Ishikawa (cell line): ENCODE measurements at regions not wholly inside any gene's neighbourhood (a gene's known extent, or its start where the extent isn't known, plus 50 kb on each side); places are given as distances from the start of the nearest gene placed in this dataset.

ENCODE experiments used
- CEBPB ChIP-seq: IDR thresholded peaks from 2 replicates; pipeline ENCODE4 v1.6.1; 2012
- CREB1 ChIP-seq: IDR thresholded peaks from 2 replicates; pipeline ENCODE4 v1.6.1; 2012; ENCODE audit warnings: low read depth
- EP300 ChIP-seq: IDR thresholded peaks from 2 replicates; pipeline ENCODE4 v1.6.1; 2012; ENCODE audit warnings: borderline replicate concordance
- FOXM1 ChIP-seq: IDR thresholded peaks from 2 replicates; pipeline ENCODE4 v1.6.1; 2012; ENCODE audit warnings: low read depth, borderline replicate concordance
- NFIC ChIP-seq: IDR thresholded peaks from 2 replicates; pipeline ENCODE4 v1.6.1; 2012
- RAD21 ChIP-seq: IDR thresholded peaks from 2 replicates; pipeline ENCODE4 v1.6.1; 2012; ENCODE audit warnings: low read depth
- TAF1 ChIP-seq: IDR thresholded peaks from 2 replicates; pipeline ENCODE4 v1.6.1; 2012; ENCODE audit warnings: low read depth, mild to moderate bottlenecking
- TCF12 ChIP-seq: IDR thresholded peaks from 2 replicates; pipeline ENCODE4 v1.6.1; 2012; ENCODE audit warnings: low read depth
- TEAD4 ChIP-seq: IDR thresholded peaks from 2 replicates; pipeline ENCODE4 v1.6.1; 2012
- YY1 ChIP-seq: IDR thresholded peaks from 2 replicates; pipeline ENCODE4 v1.6.1; 2012; ENCODE audit warnings: low read depth
- ZBTB7A ChIP-seq: IDR thresholded peaks from 2 replicates; pipeline ENCODE4 v1.6.1; 2012; ENCODE audit warnings: low read depth
- TF ChIP-seq, protein P1 (sequence below): IDR thresholded peaks from 2 replicates; pipeline ENCODE4 v1.6.1; 2012; ENCODE audit warnings: low read depth, mild to moderate bottlenecking
- TF ChIP-seq, protein P2 (sequence below): IDR thresholded peaks from 2 replicates; pipeline ENCODE4 v1.6.1; 2012
- TF ChIP-seq, protein P3 (sequence below): IDR thresholded peaks from 2 replicates; pipeline ENCODE4 v1.6.1; 2012

DNA sequence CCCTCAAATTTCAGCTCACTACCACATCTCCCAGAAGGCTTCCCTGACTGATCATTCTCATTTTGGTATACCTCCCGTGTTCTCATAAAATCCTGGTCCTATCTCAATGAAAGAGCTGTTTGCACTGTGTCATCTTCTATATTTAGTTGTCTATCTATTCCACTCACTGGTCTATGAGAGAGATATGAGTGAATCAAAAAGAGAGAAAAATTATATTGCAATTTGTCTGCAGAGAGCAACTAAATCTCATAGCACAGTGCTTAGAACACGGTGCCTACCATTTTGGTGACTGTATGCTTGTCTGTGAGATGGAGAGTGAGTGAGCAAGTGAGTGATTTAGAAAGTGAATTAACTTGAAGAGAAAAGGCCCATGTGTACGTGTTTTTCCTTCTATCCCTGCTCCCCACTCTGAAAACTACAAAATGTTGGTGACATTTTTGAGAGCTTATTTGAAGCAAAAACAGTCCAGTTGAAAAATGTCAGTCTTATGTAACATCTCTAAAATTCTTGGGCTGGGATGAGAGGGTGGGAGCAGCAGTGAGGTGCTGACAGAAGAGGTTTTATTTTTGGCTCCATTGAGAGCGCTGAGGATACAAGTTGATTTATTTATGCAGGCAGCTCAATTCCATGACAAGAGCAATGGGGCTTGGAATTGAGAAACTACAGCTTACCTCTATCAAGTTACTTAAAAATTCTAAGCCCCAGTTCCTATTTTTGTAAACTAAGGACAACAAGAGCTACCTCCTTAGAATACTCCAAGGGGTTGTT, 373.5 kb upstream of the CHST9 start:
- TF ChIP-seq YY1, result no peak
- TF ChIP-seq, protein P1, sequence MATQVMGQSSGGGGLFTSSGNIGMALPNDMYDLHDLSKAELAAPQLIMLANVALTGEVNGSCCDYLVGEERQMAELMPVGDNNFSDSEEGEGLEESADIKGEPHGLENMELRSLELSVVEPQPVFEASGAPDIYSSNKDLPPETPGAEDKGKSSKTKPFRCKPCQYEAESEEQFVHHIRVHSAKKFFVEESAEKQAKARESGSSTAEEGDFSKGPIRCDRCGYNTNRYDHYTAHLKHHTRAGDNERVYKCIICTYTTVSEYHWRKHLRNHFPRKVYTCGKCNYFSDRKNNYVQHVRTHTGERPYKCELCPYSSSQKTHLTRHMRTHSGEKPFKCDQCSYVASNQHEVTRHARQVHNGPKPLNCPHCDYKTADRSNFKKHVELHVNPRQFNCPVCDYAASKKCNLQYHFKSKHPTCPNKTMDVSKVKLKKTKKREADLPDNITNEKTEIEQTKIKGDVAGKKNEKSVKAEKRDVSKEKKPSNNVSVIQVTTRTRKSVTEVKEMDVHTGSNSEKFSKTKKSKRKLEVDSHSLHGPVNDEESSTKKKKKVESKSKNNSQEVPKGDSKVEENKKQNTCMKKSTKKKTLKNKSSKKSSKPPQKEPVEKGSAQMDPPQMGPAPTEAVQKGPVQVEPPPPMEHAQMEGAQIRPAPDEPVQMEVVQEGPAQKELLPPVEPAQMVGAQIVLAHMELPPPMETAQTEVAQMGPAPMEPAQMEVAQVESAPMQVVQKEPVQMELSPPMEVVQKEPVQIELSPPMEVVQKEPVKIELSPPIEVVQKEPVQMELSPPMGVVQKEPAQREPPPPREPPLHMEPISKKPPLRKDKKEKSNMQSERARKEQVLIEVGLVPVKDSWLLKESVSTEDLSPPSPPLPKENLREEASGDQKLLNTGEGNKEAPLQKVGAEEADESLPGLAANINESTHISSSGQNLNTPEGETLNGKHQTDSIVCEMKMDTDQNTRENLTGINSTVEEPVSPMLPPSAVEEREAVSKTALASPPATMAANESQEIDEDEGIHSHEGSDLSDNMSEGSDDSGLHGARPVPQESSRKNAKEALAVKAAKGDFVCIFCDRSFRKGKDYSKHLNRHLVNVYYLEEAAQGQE, result no peak
- TF ChIP-seq FOXM1, result no peak
- no peak for TF ChIP-seq CEBPB
- TF ChIP-seq RAD21, result no peak
- TF ChIP-seq CREB1, result no peak
- TF ChIP-seq, protein P2, sequence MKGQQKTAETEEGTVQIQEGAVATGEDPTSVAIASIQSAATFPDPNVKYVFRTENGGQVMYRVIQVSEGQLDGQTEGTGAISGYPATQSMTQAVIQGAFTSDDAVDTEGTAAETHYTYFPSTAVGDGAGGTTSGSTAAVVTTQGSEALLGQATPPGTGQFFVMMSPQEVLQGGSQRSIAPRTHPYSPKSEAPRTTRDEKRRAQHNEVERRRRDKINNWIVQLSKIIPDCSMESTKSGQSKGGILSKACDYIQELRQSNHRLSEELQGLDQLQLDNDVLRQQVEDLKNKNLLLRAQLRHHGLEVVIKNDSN, result no peak
- no peak for TF ChIP-seq NFIC
- no peak for TF ChIP-seq TAF1
- TF ChIP-seq EP300, result no peak
- TF ChIP-seq, protein P3, sequence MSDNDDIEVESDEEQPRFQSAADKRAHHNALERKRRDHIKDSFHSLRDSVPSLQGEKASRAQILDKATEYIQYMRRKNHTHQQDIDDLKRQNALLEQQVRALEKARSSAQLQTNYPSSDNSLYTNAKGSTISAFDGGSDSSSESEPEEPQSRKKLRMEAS, result no peak
- TF ChIP-seq TCF12, result no peak
- no peak for TF ChIP-seq TEAD4
- no peak for TF ChIP-seq ZBTB7A
